HG03439 (cell line): ENCODE measurements at regions not wholly inside any gene's neighbourhood (a gene's known extent, or its start where the extent isn't known, plus 50 kb on each side); places are given as distances from the start of the nearest gene placed in this dataset.

Experiments
- ATAC-seq: cut with Tn5 transposase; IDR thresholded peaks from one replicate; pipeline ENCODE4 v1.9.1; 2021; ENCODE audit warnings: mild to moderate bottlenecking, moderate library complexity; ENCODE audit not compliant: unreplicated experiment

- no peak for ATAC-seq
These were observed 344.3 kb upstream of the ID4 start for GRCh38 chr6:19492636-19493405.

- ATAC-seq, result no peak
These were observed 335.4 kb upstream of the ID4 start for GRCh38 chr6:19501737-19502245.

- no peak for ATAC-seq
These were observed 334.9 kb upstream of the ID4 start for GRCh38 chr6:19502301-19502700.

- no peak for ATAC-seq
These were observed 321.2 kb upstream of the ID4 start for GRCh38 chr6:19515939-19516338.

GRCh38 chr6:19519941-19520340, 317.2 kb upstream of the ID4 start:
- ATAC-seq, result no peak

- ATAC-seq, result no peak
These were observed 312.6 kb upstream of the ID4 start for GRCh38 chr6:19524366-19525186.

- no peak for ATAC-seq
These were observed 311.5 kb upstream of the ID4 start for GRCh38 chr6:19525673-19526072.

- ATAC-seq, result no peak
These were observed 307.0 kb upstream of the ID4 start for GRCh38 chr6:19530188-19530587.

- no peak for ATAC-seq
These were observed 301.8 kb upstream of the ID4 start for GRCh38 chr6:19535351-19535750.

GRCh38 chr6:19536838-19537237, 300.3 kb upstream of the ID4 start:
- ATAC-seq, result no peak

- no peak for ATAC-seq
These were observed 299.1 kb upstream of the ID4 start for GRCh38 chr6:19538096-19538495.

- ATAC-seq, result no peak
These were observed 289.7 kb upstream of the ID4 start for GRCh38 chr6:19547507-19547906.

GRCh38 chr6:19549109-19549508, 288.1 kb upstream of the ID4 start:
- ATAC-seq, result no peak

GRCh38 chr6:19550380-19550779, 286.8 kb upstream of the ID4 start:
- ATAC-seq, result no peak

- ATAC-seq, result no peak
These were observed 285.6 kb upstream of the ID4 start for GRCh38 chr6:19551611-19552010.

GRCh38 chr6:19552076-19552475, 285.1 kb upstream of the ID4 start:
- no peak for ATAC-seq

GRCh38 chr6:19552588-19552987, 284.6 kb upstream of the ID4 start:
- no peak for ATAC-seq

- ATAC-seq, result no peak
These were observed 282.6 kb upstream of the ID4 start for GRCh38 chr6:19554356-19555225.

GRCh38 chr6:19557191-19557590, 280.0 kb upstream of the ID4 start:
- no peak for ATAC-seq

- no peak for ATAC-seq
These were observed 279.0 kb upstream of the ID4 start for GRCh38 chr6:19558201-19558600.

GRCh38 chr6:19558934-19559333, 278.2 kb upstream of the ID4 start:
- ATAC-seq, result no peak
